ENCODE measurements at regions not wholly inside any gene's neighbourhood (a gene's known extent, or its start where the extent isn't known, plus 50 kb on each side); places are given as distances from the start of the nearest gene placed in this dataset.

- TF ChIP-seq EZH2 (IDR thresholded peaks at IDR 0.05; ENCODE audit: borderline replicate concordance, low read length), result no peak
- TF ChIP-seq CTCF (IDR thresholded peaks at IDR 0.05; ENCODE audit: low read length), result no peak
Measured at GRCh38 chr1:115437196-115437595, 99.1 kb upstream of the NGF start.

Data from OCI-LY1 (cell line).